NCI-H2171 (cell line): ENCODE measurements at regions not wholly inside any gene's neighbourhood (a gene's known extent, or its start where the extent isn't known, plus 50 kb on each side); places are given as distances from the start of the nearest gene placed in this dataset.
"Not testable (repeated sequence)": the region's sequence is repeated elsewhere in the genome, so short reads cannot be mapped to it uniquely, and the experiment has no call there.

Experiments used
- DNase-seq: peaks from one replicate; lab custom pipeline; 2025; lab: John Stamatoyannopoulos, UW

DNA sequence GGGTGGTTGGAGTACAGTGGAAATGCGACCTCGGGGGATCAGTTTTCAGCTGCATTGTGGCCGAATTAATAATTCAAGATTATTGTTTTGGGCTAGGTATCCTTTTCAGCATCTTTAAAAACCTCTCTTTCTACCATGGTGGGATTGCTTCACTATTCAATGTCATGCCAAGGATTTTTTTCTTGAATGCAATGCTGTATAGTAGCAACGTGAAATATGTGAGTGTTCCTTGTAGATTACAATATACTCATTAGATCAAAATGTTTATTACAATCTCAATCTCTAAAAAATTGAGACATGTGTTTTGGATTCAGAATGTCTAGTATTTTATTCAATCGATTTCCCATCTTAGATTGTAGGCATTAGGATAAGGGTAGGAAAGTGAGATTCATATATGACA, 586.5 kb upstream of the TBL1XR1 start:
- no peak for DNase-seq

DNA sequence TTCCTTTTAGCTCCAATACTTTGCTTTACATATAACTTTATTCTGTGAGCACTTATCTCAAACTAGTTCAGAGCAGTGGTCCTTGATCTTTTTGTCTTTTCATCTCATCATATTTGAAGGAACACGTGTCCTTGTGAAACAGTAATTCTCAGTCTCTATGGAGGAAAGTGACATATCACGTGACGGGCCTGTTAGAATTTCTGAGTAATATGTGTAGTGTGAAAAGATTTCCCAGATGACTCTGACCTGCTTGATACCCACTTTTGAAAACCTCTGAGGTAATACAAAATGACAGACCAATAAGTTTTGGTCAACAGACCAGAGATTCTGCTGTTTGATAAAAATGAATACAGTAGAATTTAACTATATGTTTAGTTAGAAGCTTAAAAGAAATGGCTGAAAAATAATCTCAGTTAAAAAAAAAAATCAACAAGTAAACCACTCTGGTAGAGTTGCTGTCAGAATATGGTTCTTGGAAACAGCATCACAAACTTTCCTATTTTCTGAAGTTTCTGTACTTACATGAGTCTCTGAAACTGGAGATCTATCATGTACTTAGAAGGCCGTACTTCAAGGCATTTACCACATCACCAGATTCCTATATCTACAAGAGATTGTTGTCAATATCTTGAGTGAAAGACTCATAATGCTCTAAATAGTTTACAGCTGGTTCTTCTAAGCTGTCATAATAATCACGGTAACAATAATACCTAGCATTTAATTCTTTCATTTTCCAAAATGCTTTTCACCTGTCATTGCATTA, 590.2 kb upstream of the TBL1XR1 start:
- DNase-seq = no peak

DNA sequence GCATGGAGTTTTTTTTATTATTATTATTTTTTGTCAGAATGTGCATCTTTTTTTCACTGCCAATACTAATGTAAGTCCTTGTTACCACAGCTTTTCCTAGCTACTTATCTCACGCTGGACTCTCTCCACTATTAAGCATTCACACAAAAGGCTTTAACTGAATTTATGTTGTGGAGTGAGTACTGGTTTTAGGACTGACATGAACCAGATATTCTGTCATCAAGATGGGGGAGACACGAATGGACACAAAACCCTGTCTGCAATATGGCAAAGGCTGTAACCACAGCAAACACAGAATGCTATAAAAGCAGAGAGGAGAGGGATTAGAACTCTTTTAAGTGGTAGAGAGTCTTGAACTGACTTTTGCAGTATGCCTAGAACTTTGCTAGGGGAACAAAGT, 592.2 kb upstream of the TBL1XR1 start:
- DNase-seq = no peak

DNA sequence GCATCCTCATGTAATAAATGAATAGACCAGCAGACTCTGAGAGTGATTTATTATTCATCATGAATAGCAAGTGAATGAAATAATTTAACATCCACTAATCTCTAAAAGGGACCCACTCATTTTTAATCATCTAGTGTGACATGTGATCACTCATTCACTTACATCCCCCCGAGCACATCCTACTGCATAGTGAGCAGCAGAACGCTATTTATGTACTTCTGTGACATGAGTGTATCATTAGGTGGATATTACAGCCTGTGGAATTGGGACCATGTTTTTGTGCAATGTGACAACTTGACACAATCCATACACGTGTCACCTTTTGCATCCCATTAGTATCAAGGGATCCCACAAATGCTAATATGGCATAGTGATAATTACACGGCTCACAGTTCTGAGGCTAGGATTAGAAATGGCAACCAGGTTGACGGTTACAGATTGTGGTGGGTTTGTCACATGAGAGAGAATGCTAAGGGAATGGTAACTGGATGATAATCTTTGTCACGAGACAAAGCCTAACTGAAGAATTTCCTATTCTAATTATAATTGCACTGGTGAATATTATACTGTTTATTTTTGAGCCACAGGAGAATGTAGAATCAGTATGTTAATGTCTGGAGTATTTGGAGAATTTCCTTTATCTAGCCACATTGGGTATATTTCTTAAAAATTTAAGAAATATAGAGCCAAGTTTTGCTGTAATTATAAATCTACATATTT, 595.2 kb upstream of the TBL1XR1 start:
- no peak for DNase-seq

DNA sequence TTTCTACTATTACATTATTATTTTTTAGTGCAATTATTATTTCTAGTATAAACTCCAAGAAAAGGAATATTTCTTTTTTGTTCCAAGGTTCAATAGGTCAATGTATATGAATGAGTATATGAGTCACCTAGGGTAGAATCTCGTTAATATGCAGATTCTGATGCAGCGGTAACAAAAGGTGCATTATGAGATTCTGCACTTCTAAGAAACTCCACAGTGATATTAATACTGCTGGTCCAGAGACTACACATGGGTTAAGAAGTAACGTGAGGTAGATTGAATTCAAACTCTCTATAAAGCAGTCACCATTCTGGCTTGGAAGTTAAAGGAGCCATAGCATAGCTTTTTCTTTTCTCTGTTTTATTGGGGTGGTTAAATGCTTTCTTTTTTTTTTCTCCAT, 596.2 kb upstream of the TBL1XR1 start:
- no peak for DNase-seq

DNA sequence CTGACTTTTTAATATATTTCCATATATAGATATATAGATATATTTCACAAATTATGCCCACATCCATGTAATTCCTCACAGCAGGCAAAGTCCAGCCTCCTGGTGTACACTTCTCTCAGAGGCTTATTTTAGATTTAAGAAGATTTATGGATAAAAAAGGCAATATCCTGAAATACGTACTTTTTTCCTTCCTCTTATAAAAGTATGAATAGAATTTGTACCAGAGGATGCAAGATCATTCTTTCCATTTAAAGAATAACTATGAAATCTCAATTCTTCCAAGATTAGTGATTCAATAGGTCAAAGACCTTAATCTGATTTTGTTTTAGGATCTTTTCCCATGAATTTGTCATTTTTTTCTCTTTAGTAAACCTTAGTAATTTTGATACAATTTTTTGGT, 597.9 kb upstream of the TBL1XR1 start:
- no peak for DNase-seq

DNA sequence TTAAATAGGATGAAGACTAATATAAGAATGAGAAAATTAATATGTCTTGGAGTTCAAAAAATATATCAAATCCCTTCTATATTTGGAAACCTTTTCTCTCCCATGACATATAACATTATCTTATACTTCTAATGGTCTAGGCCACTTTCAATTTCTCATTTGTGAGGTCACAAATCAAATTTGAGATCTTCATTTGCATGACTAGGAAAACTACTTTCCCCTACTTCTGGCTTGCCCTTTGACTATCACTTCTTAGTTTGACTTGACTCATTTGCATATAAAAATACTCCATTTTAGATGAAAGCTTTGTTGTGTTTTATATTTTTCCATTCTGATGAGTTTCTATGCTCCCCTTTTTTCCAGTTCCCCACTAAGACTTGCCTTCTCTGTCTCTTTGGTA, 598.6 kb upstream of the TBL1XR1 start:
- DNase-seq = no peak

DNA sequence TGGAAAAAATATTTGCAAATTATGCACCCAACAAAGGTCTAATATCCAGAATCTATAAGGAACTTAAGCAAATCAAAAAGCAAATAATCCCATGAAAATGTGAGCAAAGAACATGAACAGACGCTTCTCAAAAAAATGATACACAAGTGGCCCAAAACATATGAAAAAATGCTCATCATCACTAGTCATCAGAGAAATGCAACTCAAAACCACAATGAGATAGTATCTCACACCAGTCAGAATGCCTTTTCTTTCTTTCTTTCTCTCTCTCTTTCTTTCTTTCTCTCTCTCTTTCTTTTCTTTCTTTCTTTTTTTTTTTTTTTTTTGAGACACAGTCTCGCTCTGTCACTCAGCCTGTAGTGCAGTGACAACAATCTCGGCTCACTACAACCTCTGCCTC, 602.9 kb upstream of the TBL1XR1 start:
- not testable (repeated sequence) for DNase-seq

DNA sequence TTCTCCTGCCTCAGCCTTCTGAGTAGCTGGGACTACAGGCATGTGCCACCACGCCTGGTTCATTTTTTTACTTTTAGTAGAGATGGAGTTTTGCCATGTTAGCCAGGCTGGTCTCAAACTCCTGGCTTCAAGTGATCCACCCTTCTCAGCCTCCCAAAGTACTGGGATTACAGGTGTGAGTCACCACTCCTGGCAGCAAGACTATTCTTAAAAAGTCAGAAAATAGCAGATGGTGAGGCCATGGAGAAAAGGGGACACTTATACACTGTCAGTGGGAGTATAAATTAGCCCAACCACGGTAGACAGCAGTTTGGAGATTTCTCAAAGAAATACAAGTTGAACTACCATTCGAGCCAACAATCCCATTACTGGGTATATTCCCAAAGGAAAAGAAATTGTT, 603.3 kb upstream of the TBL1XR1 start:
- no peak for DNase-seq

DNA sequence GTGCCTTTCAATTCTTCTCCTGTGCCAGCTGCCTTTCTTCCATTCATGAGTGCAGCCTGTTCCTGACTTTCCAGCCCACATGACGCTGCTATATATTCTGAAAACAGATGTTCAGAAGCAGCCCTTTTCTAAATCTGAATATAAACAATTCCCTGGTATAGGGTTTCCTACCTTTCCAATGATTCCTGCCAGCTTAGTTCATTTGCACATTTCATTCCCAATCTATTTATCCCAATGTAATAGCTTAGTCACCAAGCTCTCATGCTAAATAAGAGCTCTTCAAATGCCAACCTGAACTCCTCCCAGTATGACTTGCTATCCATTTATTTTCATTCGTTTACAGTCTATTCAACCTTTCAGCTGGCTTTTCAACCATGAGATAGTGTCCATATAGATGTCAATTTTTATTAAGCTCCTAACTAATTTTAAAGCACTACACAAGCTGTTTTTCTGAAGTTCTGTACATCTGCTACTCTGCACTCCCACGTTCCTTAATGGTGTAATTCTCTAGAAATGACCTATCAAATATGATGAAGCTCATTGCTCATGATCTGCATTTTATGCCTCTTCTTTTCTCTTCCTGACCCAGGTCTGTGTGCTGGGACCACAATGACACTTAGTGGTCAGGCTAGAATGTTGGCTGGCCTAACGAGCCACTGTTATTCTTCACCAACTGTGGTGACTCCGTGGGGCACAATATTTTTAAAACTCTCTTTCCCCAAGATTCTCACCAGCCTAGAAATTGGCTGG, 605.0 kb upstream of the TBL1XR1 start:
- peak; percentile 48 for DNase-seq

DNA sequence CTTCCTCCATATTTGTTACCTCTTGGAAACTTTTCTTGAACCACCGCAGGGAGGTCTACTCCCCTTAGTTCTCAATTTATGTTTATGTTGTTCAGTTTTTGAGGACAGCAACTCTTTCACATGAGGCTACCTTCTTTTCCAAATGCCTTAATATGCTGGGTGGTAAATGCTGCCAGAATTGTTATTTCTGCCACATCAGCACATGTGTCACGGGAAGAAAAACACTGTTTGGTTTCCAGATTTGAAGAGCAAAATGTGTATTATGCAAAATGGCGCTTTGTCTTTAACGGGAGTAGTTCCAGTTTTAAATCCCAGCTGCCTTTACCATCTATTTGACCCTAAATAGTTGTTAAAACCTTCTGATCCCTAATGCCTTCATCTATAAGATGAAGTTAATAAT, 606.2 kb upstream of the TBL1XR1 start:
- no peak for DNase-seq

DNA sequence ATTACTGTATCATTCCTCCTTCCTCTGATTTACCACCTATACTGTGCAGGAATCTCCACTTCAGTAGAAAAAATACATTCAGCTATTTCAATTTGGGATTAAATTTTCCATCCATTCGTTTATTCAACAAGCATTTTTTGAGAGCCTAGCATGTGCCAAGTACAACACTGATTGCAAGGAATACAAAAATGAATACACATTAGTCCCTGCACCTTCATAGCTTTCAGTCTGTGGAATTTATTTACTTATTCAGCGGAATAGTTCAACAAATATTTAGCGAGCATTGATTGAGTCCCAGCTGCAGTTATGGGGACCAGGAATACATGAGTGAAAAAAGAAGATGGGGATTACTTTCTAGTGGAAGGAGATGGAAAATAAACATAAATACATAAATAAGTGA, 606.8 kb upstream of the TBL1XR1 start:
- no peak for DNase-seq

DNA sequence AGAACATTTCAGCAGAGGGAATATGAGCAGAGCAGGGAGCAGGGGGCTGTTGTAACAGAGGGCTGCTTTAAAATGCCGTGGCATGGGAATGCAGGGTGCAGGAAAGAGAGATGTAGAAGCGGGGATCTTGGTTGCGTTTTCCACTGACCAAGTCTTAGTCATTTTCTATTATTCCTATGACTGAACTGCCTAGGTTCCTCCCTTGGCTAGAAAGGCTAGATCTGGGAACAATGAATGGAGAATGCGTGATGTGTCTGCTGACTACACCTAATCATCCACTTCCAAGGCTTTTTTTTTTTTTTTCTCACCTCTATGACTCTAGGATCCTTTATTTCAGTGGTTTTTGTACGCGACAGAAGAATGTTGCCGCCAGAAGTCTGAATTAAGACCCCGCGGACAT, 607.4 kb upstream of the TBL1XR1 start:
- DNase-seq = no peak

DNA sequence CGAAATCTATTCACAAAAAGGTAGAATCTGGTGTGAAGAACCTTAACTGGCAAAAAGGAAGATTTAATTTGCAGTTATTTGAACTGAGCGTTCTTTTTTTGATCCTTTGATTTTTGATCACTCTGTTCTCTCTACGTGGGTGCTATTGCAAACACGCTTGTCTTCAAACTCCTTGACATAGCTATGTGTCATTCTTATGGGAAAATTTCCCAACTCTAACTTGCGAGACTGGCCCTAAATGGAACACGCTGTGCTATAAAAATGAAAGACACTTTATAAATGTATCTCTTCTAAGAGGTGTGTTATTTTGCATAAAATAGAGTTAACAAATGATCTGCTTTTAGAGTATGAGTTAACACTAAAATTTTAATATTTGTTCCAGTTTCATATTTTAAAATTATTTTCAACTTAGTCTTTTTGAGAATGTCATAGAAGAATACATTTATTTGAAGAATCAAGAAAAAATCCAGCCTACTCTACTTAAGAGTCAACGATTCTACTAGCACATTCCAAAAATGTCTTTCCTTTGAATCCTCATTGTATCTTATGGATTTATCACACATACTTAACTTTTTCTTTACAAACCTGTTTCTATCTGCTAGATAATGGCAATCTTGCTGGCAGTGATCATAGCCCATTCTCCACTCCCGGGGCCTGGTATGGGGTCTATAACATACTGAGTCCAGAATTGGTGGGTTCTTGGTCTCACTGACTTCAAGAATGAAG, 610.0 kb upstream of the TBL1XR1 start:
- DNase-seq = no peak

DNA sequence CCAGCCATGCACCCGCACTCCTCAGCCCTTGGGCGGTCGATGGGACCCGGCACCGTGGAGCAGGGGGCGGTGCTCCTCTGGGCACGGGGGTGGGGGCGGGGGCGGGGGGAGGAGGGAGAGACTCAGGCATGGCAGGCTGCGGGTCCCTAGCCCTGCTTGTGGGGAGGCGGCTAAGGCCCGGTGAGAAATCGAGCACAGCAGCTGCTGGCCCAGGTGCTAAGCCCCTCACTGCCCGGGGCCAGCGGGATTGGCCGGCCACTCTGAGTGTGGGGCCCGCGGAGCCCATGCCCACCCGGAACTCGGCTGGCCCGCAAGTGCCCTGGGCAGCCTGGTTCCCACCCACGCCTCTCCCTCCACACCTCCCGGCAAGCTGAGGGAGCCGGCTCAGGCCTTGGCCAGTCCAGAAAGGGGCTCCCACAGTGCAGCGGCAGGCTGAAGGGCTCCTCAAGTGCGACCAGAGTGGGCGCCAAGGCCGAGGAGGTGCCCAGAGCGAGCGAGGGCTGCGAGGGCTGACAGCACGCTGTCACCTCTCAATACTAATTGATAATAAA, 611.7 kb upstream of the TBL1XR1 start:
- DNase-seq = not testable (repeated sequence)

DNA sequence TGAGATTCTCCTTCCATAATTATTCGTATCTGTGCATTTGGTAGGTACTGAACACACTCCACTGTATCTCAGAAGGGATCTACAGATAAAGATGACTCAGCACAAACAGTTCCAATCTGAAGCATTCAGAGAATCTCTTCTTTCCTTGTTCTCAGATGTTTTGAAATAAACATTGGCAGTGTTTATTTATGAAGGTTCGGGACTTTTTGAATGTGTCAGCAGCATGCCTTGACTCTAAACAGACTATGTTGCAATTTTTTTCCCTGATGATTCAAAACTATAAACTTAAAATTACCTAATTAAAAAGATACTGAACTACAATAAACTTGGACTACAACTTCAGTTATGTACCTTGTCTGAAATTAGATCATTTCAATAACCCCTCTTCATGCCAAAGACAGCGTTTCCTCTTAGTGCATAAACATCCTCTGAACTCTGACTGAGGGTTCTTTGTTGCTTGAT, 612.9 kb upstream of the TBL1XR1 start:
- DNase-seq = no peak

DNA sequence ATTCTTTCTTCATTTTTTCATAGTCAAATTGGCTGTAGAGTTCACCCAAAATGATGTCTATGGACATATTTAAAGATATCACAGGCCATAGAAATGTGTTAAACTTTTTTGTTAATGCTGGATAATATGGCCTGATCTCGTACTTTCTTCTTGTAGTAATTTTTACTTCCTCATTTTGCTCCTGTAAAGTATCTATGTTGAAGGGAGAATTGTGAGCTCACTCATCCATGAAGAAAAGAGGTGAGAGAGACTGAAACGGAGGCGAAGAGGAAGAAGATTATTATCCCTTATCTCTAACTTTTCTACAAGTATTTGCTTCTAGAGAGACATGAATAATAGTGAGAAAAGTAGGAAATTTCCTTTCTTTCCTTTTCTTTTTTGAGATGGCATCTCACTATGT, 613.8 kb upstream of the TBL1XR1 start:
- no peak for DNase-seq

DNA sequence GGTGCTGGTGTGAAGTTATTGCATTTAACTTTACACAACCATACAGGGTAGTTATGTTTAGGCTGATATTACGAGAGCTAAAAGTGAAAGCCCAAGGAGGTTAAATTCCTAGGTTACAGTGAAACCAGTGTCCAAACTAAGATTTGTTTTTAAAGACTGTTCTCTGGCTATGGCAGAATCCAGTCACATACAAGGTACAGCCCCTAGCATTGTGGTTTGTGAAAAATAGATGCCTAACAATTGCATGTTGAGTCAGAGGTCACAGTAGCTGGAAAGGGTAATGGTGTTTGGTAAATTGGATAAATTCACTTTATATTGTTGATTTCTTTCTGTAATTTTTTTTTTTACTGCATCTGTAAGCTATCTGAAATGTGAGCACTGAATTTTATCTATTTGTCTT, 614.6 kb upstream of the TBL1XR1 start:
- no peak for DNase-seq

DNA sequence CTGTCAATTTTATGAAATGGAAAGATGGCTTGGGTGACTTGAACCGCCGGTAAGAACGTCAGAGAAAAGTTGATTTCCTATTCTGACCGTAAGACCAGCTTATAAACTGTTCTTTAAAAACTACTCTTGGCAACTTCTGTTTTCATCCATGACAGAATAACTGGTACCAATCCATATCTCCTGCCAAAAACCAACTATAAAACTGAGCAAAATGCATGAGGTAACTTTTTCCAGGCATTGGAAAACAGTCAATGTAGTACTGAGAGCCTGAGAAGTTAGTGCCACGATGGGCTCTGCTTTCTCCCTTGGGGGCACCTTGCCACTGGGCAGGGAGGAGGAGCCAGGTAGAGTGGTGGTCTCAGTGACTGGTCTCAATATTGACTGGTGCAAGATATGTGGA, 615.2 kb upstream of the TBL1XR1 start:
- DNase-seq = no peak

DNA sequence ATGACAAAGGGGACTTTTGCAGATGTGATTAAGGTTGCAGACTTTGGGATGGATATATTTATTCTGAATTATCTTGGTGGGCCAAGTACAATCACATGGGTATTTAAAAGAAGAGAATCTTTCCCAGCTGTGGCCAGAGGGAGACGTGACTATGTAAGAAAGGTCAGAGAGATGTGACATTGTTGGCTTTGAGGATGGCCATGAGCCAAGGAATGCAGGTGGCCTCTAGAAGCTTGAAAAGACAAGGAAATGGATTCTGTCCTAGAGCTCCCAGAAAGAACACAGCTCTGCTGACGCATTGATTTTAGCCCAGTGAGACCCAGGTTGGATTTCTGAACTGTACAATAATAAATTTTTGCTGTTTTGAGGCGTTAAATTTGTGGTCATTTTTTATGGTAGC, 616.0 kb upstream of the TBL1XR1 start:
- DNase-seq = no peak

DNA sequence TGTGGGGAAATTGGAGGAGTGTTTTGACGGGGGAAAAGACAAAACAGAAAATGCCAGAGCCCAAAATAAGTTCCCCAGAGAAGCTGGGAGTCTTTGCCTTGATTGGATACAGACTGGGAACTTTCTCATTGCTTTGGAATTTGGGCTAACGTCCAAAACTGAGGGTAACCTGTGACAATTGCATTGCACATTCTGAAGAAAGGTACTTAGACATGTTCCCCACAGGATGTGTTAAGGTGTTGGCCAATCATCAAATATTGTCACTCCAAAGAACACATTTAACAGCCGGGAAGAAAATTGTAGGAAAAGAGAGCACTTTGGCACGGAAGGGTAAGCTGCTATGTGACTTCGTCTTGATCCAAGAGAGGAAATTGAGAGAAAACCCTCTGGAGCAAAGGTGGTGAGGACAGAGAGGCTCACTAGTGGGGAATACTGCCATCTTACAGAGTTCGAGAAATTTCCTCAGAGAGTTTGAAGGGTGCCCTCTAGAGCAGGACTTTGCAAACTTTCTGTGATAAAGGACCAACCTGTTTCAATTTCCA, 619.5 kb upstream of the TBL1XR1 start:
- no peak for DNase-seq

DNA sequence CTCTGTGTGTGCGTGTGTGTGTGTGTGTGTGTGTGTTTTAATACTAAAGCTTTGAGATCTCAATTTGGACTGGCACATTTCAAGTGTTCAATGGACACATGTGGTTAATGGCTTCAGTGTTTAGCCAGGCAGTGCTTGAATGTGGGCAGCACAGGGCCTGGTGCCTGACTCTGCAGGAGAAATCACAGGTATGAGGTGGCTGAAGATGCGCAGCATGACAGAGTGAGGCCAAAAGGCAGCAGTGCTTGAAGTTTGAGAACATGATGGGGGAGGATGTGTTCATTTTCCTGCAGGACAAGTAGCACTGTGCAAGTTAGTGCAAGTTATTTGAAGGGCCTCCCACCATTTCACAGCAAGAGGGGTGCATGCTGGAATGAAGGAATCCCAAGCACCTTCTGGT, 620.5 kb upstream of the TBL1XR1 start:
- no peak for DNase-seq
